ENCODE measurements at regions not wholly inside any gene's neighbourhood (a gene's known extent, or its start where the extent isn't known, plus 50 kb on each side); places are given as distances from the start of the nearest gene placed in this dataset.

- TF ChIP-seq POLR2A (IDR thresholded peaks at IDR 0.05) = no peak
- no peak for TF ChIP-seq EP300 (IDR thresholded peaks at IDR 0.05)
- no peak for TF ChIP-seq CTCF (IDR thresholded peaks at IDR 0.05)
- TF ChIP-seq POLR2AphosphoS5 (IDR thresholded peaks at IDR 0.05) = no peak
- no peak for ATAC-seq
- H3K4me3 ChIP-seq = no peak overlapping the region
- no peaks in the 10 kb centered on the region for H3K9me3 ChIP-seq
- no peak overlapping the region for H3K27ac ChIP-seq
- WGBS, 2 donors (ENCODE audit: low coverage in 1 of 2) = 89 to 100% methylated on average over 3 of the region's 3 CpGs
- H3K36me3 ChIP-seq = no peaks in the 10 kb centered on the region
- H3K27me3 ChIP-seq = no peaks in the 10 kb centered on the region
- H3K4me1 ChIP-seq = no peaks in the 10 kb centered on the region
Measured at GRCh38 chr17:13874134-13874533, 195.2 kb upstream of the COX10 start.

GRCh38 chr17:13874817-13875216 lies 194.5 kb upstream of the COX10 start:
- Histone ChIP-seq H3K4me1 (no peaks in the 10 kb centered on the region), H3K9me3 (no peaks in the 10 kb centered on the region), H3K36me3 (no peaks in the 10 kb centered on the region), H3K27me3 (no peaks in the 10 kb centered on the region), H3K27ac (no peak overlapping the region), H3K4me3 (no peak overlapping the region)
- WGBS, 2 donors (ENCODE audit: low coverage in 1 of 2) = 73 to 86% methylated on average over 1 of the region's 1 CpG
- ATAC-seq = no peak
- TF ChIP-seq POLR2A (IDR thresholded peaks at IDR 0.05) (no peak), CTCF (IDR thresholded peaks at IDR 0.05) (no peak), POLR2AphosphoS5 (IDR thresholded peaks at IDR 0.05) (no peak), EP300 (IDR thresholded peaks at IDR 0.05) (no peak)

- Histone ChIP-seq H3K27me3 (no peaks in the 10 kb centered on the region), H3K27ac (no peak overlapping the region), H3K4me3 (no peak overlapping the region), H3K36me3 (no peaks in the 10 kb centered on the region), H3K4me1 (peaks cover 0 to under 1% (median 0%) of the 10 kb centered on the region in 3 donors), H3K9me3 (no peaks in the 10 kb centered on the region)
- 35 to 64% methylated on average over 5 of the region's 5 CpGs for WGBS, 2 donors (ENCODE audit: low coverage in 1 of 2)
- no peak for ATAC-seq
- TF ChIP-seq POLR2AphosphoS5 (IDR thresholded peaks at IDR 0.05) = no peak
- no peak for TF ChIP-seq CTCF (IDR thresholded peaks at IDR 0.05)
- no peak for TF ChIP-seq POLR2A (IDR thresholded peaks at IDR 0.05)
- TF ChIP-seq EP300 (IDR thresholded peaks at IDR 0.05) = no peak
Measured at GRCh38 chr17:13879961-13880466, 189.3 kb upstream of the COX10 start.

GRCh38 chr17:13883659-13884058 lies 185.6 kb upstream of the COX10 start:
- 51 to 55% methylated on average over 3 of the region's 3 CpGs for WGBS, 2 donors (ENCODE audit: low coverage in 1 of 2)
- Histone ChIP-seq H3K4me3 (no peak overlapping the region), H3K27me3 (no peaks in the 10 kb centered on the region), H3K36me3 (no peaks in the 10 kb centered on the region), H3K9me3 (no peaks in the 10 kb centered on the region), H3K4me1 (peaks cover 0 to 37% (median 15%) of the 10 kb centered on the region in 3 donors), H3K27ac (no peak overlapping the region)
- TF ChIP-seq EP300 (IDR thresholded peaks at IDR 0.05) (no peak), POLR2A (IDR thresholded peaks at IDR 0.05) (no peak), POLR2AphosphoS5 (IDR thresholded peaks at IDR 0.05) (no peak), CTCF (IDR thresholded peaks at IDR 0.05) (no peak)
- no peak for ATAC-seq

- Histone ChIP-seq H3K9me3 (no peaks in the 10 kb centered on the region), H3K4me3 (no peak overlapping the region), H3K27ac (no peak overlapping the region), H3K36me3 (no peaks in the 10 kb centered on the region), H3K4me1 (peaks cover 0 to 41% (median 15%) of the 10 kb centered on the region in 3 donors), H3K27me3 (no peaks in the 10 kb centered on the region)
- TF ChIP-seq EP300 (IDR thresholded peaks at IDR 0.05) = no peak
- no peak for TF ChIP-seq POLR2A (IDR thresholded peaks at IDR 0.05)
- no peak for TF ChIP-seq CTCF (IDR thresholded peaks at IDR 0.05)
- TF ChIP-seq POLR2AphosphoS5 (IDR thresholded peaks at IDR 0.05) = no peak
- ATAC-seq = no peak
- 92 to 100% methylated on average over 1 to 2 of the region's 2 CpGs for WGBS, 2 donors (ENCODE audit: low coverage in 1 of 2)
Measured at GRCh38 chr17:13884347-13884746, 185.0 kb upstream of the COX10 start.

Data from gastroesophageal sphincter (tissue), 4 donors.